GM04503 (cell line): ENCODE measurements at regions not wholly inside any gene's neighbourhood (a gene's known extent, or its start where the extent isn't known, plus 50 kb on each side); places are given as distances from the start of the nearest gene placed in this dataset.
"Not testable (repeated sequence)": the region's sequence is repeated elsewhere in the genome, so short reads cannot be mapped to it uniquely, and the experiment has no call there.

Experiments
- DNase-seq: peaks from one replicate; pipeline ENCODE4 v3.0.0-alpha.2; 2012; ENCODE audit warnings: low read depth

DNA sequence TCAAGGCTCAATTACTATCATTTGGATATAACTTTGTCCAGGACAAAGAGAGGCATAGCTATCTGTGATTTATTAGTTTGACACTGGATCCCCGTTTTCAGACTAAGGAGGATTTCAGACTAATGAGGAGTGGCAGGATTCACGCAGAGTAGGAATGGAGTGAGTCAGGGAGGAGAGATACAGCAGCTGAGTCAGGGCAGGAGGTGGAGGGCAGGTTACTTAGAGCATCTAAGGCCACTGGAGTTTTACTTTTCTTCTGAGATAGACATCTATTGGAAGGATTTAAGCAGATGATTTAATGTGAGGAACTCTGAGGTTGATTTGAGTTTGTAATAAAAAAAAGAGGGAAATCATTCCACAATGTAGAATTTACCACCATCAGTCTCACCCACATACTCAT lies 110.6 kb downstream of the RPIA start:
- not testable (repeated sequence) for DNase-seq

DNA sequence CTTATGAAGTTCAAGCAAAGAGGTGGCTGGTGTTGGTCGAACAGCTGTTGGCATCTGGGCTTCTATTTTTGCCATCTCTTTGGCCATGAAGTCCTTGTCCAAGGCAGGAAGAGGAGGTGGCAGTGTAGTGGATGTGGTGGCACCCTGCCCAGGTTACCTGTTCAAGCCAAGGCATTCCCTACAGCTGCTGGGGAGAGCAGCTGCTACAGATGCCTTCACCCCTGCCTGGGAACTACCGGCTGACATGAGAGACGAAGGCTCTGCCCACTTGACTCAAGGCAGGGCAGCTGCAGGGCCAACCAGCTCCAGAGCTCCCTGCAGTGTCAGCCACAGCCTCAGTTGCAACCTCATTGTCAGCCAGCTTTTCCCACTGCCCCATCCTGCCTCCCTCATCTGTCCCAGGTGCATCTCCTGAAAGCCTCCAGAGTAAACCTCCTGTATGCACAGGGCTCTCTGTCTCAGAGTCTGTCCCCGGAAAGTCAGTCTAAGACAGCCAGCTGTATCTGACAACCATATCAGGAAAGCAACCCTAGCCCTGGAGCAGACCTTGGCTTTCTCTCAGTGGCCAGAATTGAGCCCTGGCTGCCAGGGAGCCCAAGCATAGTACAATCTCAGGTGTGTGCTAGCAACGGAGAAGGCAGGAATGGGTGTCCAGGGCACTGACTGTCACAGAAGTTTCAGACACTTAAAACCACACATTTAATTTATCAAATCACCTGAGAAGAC lies 115.9 kb downstream of the RPIA start:
- DNase-seq, result no peak

DNA sequence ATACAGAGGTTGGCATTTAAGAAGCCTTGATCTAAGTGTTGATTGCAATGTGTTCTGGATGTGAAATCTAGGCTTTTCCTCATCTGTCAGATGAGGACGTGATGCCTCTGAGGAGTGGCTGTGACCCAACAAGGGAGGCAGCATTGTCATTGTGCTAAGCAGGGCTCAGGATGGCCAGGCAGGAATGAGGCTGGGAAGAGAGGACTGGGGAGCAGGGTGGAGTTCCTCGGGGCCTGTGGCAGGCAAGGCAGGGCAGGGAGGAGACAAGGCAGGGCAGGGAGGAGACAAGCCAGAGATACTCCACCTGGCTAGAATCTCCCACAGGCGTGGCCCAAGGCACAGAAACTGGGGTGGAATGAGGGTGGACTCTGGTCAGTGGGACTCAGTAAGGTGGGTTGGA lies 116.6 kb downstream of the RPIA start:
- no peak for DNase-seq

DNA sequence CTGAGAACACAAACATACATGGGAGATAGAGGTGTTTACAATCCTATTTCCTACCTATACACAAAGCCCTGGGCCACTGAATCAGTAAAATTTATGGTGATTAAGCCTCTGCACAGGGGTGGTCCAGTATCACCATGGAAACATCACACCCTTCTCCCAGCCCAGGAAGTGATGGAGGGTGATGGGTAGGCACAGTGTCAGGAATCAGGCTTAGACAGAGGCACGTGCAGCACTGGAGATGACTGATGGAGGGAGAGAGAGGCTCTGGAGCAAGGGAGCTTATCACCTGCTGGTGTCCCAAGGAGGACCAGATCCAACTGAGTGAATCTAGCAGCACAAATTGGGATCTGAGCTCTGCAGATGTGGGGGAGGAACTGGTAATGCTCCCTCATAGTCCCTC lies 117.2 kb downstream of the RPIA start:
- DNase-seq, result no peak

DNA sequence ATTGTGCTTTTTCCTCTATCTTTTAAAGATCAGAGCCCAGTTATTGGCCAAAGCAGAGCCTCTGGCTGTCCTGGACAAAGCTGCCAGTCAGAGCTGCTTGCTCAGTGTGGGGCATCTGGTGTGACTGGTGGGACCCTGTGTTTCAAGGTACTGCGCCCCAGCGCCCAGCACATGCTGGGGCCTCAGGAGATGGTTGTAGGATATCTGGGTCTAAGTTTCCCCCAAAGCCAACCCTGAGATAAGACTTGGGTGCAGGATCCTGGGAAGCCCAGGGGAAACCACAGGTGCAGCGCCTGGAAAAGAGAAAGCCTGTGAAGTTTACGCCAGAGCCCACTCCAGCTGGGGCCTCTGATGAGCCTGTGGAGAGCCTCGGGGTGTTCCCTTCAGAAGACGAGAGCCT lies 117.7 kb downstream of the RPIA start:
- DNase-seq, result no peak

DNA sequence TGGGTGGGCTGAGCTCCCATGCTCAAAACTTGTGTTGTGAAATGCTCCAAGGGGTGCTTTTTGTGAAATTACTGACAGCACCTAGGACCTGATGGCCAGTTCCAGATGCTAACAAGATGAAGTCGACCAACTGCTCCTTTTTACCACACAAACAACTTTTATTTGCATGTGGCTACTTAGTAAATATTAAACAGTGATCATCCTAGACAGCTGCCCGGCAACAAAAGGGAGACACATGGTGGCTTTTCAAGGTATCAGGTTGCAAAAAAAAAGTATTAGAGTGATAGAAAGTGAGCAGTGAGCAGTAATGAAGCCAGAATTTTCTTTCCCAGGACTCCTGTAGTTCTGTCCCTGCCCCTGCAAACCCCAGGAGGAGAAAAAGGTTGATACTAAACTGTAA lies 118.5 kb downstream of the RPIA start:
- no peak for DNase-seq

DNA sequence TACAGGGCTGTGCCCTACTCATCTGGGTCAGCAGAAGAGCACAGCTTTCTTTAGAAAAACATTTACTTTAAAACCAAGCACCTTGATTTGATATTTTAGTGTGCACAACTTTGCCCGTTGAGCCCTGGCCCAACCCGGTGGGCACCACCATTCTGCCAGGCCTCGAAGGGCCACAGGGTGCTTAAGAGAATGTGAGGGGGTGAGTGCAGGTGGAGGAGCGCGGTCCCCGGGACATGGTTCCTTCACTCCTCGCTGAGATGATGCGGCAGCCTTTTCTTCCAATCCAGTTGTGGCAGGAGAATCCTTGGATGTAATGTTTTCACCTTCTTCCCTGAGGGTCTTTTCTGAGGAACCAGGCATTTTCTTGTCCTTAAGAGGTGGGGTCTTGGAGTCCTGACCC lies 119.0 kb downstream of the RPIA start:
- no peak for DNase-seq

DNA sequence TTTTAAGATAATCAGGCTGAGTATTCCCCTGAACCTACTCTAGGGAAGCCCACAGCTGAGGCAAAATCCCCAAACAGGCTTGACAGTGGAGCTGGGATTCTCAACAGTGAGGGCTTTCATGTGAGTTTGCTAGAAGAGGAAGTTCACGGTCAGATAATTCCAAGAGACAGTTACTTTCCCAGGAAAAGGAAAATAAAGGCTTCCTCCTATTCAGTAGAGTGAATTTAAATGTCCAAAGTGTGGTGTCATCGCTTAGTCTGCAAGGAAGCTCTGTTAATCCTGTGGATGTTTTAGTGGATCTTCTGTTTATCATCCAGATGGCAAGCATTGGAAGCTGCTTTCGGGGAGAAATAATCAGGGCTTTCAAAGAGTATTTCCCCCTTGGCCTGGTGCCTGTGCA lies 119.8 kb downstream of the RPIA start:
- DNase-seq, result no peak

DNA sequence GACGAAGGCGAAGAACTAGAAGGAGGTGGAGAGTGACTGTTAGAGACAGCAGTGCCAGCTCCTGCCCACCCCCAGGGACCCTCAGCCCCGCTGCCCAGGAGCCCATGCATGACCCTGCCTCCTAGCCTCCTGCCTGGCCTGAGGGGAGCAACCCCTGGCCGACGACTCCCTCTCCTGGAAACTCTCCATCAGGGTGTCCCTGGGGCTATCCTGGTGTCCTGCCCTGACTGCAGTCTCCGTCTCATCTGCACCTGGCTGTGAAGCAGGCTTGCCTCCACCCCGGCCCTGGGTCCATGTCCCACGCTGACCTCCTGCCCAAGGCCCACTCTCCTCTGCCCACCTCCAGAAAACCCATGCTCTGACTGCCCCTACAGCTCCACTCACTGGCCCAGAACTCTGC lies 120.2 kb downstream of the RPIA start:
- no peak for DNase-seq

DNA sequence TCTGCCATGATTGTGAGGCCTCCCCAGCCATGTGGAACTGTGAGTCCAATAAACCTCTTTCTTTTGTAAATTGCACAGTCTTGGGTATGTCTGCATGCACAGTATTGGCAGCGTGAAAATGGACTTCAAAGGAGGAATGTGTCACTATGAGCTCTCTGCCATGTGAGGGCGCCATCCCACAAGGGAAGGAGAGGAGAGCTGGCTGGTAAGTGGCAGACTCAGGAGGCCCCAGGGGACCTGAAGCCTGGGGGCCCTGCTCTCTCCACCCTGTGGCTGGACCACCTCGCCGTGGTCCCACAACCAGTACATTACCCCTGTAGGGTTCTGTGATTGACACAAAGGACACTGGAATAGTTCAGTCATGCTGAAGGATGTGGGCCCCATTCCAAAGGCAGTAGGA lies 122.1 kb downstream of the RPIA start:
- no peak for DNase-seq

DNA sequence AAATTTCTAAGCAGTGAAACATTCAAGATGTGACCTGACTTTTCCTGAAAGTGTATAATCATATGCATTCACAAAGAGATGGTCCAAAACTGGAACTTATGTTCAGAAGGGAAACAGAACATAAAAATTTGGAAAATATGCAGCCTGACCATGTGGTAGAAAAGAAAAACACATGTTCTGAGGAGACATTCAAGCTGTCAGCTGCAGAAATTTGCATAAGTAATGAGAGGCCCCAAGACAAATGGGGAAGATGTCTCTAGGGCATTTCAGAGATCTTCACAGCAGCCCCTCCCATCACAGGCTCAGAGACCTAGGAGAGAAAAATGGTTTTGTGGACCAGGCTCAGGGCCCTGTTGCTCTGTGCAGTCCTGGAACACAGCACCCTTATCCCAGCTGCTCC lies 123.8 kb downstream of the RPIA start:
- no peak for DNase-seq

DNA sequence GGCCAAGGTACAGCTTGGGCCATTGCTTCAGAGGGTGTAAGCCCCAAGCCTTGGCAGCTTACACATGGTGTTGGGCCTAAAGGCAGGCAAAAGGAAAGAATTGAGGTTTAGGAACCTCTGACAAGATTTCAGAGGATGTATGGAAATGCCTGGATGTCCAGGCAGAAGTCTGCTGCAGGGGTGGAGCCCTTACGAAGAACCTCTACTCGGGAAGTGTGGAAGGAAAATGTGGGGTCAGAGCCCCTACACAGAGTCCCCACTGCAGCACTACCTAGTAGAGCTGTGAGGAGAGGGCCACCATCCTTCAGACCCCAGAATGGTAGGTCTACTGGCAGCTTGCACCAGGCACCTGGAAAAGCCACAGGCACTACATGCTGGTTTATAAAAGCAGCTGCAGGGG lies 124.2 kb downstream of the RPIA start:
- no peak for DNase-seq

DNA sequence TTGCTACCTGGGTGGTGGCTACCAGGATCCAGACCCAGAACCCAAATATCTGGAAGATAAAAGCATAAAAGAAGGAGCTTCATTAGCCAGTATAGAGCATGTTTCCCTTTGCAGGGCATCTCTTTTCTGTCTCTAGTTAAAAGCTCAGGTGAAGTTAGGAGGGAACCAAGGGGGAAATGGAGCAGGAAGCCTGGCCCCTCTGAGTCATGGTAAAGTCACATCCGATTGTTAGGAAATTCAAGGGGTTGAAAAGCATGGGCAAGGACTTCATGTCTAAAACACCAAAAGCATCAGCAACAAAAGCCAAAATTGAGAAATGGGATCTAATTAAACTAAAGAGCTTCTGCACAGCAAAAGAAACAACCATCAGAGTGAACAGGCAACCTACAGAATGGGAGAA lies 126.9 kb downstream of the RPIA start:
- DNase-seq, result no peak

DNA sequence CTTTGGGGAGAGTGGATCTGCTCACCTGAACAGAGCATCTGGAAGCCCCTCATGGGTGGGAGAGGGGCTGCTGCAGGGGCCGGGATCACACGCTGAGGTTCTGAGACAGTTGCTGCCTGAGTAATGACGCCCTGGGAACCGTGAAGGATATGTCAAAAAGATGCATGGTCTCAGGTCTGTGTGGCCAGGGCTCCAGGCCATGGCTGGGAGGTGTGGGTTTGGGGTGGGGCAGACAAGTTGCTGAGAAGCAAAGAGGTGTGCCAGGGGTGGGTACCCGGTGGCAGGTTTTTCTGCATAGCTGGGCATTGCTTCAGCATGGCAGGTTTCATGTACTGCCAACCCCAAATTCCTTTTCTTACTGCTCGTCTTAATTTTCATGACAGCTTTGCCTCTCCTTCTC lies 133.5 kb downstream of the RPIA start:
- DNase-seq, result no peak

DNA sequence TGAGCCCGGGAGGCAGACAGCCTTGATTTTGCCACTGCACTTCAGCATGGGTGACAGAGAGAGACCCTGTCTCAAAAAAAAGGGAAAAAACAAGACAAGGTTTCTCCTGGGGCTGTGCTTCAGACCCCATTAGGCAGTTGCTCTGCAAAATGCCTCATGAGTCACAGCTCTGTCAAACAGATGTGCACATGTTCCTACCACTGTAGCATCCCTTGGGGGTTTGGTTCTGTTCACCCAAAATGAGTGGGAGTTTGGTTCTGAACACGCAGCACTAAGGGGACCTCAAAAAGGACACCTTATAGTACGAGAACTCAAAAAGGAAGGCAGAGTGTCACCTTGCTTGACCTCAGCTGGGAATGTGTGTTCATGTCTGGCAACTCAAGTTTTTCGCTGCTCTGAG lies 134.9 kb downstream of the RPIA start:
- no peak for DNase-seq

DNA sequence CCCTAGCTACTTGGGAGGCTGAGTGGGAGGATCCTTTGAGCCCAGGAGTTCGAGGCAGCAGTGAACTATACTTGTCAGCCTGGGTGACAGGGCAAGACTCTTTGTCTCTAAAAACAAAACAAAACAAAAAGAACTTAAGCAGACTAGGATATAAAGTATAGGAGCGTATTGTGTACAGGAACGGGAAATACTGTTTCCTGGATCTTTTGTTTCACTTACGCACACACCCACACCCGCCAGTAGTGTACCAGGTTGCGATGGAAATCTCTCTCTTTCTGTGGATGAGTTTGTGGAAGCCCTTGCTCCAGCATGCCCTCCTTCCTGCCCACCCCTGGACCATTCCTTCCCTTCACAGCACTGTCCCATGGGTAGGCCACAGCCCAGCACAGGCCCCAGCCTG lies 136.3 kb downstream of the RPIA start:
- DNase-seq, result no peak

DNA sequence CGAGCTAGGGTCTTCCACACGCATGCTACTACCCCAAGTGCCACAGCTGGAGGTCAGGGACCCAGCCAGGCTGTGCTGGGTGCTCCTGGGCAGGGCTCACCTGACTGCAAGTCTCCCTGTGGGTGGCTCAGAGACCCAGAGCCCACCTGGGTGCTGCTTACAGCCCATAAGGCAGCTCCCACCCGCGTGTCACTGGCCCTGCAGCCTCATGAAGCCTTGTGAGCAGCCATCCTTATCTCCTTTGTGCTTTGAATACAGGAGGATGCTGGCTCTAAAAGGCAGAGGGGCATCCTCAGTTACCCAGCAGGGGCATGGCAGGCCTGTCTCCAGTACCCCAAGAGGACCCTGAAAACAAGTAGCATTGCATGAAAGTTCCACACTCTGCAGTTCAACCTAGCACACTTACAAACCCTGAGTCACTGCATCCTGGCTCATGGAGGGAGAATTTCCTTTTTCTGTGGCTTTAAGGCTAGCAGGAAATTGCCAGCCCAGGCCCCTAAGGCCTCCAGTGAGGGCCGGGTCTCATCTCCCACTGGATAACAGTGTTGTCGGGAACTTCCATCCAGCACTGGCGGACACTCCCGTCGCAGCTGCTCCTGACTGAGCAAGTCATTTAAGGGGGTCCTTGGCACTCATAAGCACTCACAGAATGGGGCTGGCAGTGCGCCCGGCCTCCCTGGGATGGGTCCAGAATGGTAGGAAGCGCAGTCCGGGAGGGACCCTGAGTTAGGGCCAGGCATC lies 137.1 kb downstream of the RPIA start:
- DNase-seq, result no peak

DNA sequence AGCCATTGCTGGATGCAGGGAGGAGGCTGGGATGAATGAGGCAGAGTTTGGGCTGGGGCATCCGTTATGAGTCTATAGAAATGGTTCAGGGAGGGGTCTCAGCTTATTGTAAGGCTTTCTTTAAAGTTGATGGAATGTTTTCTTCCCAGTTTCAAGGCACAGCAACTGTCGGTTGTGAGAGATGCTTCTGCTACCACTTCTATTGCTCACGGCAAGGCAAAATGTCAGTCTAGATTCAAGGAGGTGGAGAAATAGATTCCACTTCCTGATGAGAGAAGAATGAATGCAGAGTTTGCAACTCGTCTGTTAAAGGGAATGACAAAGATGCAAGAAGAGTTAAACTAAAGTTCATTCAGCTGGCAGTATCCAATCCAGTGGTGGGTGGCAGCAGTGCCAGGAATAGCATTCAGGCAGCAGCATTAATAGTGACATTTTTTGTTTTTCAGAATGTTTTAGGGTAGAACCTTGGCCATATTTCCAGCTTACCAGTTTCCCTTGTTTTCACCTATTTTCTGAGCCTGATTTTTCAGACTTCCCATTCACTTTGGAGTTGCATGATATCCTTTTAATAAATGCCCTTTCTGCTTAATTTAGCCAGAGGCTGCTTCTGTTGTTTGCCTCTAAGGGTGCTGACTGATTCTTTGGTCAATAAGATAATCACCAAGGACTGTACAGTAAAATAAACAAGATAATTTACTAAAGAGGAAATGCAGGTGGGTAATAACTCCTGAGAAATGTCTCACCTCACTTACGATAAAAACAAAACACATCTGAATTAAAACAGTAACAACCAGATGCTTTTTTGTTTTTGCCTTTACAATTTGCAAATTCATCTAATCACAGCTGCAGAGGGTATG lies 138.4 kb downstream of the RPIA start:
- DNase-seq, result no peak

DNA sequence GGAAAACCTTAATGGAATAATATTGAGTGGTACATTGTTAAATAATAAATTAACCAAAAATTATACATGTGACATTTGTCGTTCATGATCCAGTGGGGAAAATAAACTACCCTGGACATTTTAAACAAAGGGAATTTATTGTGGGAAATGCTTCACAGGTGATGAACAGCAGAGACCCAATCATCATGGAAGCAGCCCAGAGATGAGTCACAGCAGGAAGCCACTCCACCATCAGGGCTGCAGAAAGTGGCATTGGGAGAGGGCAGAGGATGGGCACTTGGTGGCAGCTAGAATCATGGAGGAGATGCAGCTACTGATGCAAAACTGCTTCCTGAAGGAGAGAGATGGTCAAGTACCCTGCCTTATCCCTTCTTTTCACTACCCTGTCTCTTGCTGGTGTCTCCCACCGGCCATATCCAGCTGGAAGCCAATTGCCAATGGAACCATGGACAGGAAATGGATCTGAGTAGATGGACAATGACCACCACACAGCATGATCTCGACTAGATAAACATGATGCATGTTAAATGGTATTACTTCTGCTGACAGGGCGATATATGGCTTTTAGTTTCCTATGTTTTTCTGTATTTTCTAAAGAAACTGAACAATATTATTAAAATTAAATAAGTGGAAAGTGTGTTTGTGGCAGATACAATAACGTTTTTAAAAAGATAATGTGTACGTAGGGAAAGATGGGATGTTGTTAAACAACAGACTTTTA lies 139.8 kb downstream of the RPIA start:
- no peak for DNase-seq

DNA sequence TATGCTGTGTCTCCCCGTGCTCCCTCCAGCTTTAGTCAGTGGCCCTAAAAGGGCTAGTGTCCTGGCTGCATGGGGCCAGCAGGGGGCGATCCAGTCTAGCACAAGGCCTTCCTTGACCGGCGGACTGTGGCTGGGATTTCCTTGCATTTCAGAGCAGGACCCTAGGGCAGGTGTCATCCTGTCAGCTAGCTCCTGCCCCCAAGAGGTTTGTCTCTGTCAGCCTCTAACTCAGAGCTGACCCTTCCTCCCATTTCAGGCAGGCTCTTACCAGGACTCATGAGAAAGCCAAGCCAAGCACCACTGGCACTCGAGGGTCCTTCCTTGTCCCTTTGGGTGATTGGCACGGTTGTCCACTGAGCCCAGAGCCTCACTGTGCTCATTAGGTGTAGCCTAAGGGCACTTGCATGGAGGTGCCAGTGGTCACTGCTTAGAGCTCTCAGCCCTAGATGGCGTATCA lies 140.3 kb downstream of the RPIA start:
- no peak for DNase-seq

DNA sequence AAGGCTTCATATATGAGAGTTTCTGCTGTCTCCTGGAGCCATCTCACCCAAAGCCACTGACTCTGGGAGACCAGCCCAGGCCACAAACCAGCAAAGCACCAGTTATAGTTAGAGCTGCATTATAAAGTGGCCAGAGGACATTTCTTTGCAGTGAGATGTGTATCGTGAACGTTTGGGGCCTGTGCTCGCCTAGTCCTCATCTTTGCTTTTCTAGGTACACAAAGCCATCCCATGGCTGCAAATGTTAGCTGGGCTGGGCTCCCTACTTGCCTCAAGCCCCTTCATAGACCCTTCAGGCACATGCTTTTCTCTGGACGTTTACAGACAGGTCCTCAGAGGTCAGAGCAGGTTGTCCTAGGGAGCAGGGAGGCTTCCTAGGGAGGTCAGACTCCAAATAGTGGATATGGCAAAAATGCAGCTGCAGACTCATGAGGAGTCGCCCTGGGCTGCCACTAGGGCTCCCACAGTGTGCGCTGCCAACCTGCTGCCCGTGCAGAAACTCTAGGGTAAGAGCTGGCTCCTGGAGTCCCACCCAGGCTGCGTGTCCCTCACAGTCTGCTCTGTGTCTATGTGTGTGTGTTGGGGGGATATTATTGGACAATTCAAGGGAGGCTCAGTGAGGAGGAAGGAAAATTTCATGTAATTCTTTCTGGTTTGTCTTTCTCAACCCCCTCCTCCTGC lies 141.0 kb downstream of the RPIA start:
- no peak for DNase-seq

DNA sequence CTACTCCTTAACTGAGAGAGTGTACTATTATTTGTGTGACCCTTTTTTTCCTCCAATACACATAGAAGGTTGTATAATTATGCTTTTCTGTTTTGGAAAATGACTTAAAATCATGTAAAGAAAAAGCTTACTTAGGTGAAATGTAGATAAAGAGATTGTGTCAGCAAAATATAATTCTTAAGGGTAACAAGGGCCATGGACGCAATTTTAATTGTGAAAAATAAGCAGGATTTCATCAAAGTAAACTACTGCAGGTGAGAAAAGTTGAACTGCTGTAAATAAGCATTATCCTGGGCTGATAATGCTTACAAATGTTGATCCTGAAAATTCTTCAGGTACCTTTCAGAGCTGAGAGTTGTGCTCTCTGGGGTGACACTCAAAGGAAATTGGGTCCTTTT lies 141.5 kb downstream of the RPIA start:
- DNase-seq, result no peak
